AG09309 (cell line): ENCODE measurements at regions not wholly inside any gene's neighbourhood (a gene's known extent, or its start where the extent isn't known, plus 50 kb on each side); places are given as distances from the start of the nearest gene placed in this dataset.

Experiments
- DNase-seq: peaks from one replicate; pipeline ENCODE4 v3.0.0-alpha.2; 2010; ENCODE audit warnings: low read depth
- H3K4me3 ChIP-seq: 2 replicates; pipeline ENCODE4 v1.5.1; 2011; ENCODE audit warnings: mild to moderate bottlenecking, low read depth, low read length, moderate library complexity; ENCODE audit not compliant: control insufficient read depth
- TF ChIP-seq, protein P1 (sequence below): IDR thresholded peaks from 2 replicates; pipeline ENCODE4 v1.5.1; 2011; ENCODE audit warnings: mild to moderate bottlenecking, low read depth, low read length, inconsistent platforms; ENCODE audit not compliant: insufficient read depth, control insufficient read depth; ENCODE audit errors: missing control alignments

DNA sequence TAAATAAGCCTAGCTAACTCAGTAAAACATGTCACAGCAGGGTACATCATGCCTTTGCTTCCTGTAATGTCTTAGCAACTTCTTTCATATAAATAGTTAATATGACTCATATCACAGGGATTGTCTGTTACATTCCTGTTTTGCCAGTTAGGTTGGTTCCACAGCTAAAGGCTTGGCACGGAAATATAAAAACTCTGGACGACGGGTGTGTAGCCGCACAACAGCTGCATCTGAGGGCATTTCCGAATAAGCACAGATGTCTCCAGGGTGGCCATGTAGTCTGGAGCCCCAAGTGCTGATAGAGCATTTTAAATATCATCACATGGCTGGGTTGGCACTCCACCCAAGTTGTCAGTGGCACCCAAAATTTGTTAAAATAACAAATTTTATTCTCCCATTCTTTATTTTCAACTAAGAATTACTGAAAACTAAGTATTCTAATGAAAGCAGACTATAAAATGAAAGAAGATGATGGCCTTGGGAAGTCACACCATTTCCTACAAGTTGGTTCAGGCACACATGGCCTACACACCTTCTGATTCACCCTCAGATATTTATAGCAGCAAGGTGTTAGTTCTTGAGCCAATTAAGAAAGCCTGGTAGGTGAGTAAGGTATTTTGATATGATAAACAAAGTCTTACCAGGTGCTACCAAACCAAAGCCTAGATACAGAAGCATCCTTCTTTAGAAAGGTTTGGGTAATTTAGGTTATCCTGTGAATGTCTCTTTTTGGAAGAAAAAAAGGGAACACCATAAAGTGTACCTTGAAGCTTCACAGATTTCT, 61.8 kb upstream of the STK17B start:
- no peak overlapping the region for H3K4me3 ChIP-seq
- DNase-seq: peak; percentile 69
- TF ChIP-seq, protein P1, sequence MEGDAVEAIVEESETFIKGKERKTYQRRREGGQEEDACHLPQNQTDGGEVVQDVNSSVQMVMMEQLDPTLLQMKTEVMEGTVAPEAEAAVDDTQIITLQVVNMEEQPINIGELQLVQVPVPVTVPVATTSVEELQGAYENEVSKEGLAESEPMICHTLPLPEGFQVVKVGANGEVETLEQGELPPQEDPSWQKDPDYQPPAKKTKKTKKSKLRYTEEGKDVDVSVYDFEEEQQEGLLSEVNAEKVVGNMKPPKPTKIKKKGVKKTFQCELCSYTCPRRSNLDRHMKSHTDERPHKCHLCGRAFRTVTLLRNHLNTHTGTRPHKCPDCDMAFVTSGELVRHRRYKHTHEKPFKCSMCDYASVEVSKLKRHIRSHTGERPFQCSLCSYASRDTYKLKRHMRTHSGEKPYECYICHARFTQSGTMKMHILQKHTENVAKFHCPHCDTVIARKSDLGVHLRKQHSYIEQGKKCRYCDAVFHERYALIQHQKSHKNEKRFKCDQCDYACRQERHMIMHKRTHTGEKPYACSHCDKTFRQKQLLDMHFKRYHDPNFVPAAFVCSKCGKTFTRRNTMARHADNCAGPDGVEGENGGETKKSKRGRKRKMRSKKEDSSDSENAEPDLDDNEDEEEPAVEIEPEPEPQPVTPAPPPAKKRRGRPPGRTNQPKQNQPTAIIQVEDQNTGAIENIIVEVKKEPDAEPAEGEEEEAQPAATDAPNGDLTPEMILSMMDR: no peak

DNA sequence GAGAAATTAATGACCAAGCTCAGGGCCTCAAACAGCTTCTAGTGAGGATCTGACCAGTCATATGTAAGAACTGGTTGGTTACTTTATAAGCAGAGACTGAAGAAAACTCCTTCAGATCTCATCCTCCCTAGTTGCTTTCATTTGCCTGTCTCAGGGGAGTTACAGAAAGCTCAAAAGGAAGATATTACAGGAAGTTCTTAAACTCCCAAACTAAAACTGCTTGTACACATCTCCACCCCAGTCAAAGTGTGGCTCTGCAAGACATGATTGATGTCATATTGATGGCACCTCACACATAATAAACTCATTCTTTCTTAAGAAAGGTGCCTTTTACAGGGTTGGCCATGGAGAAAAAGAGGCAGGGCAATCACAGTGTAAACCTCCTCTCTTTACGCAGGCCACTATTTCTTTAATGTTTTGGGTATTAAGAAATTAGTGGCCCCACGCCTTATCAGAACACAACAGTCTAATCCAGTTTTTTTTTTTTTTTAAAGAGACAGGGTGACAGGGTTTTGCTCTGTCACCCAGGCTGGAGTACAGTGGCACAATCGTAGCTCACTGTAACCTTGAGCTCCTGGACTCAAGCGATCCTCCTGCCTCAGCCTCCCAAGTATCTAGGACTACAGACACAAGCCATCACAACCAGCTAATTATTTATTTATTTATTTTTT, 62.6 kb upstream of the STK17B start:
- TF ChIP-seq, protein P1: no peak
- H3K4me3 ChIP-seq: no peak overlapping the region
- no peak for DNase-seq

- TF ChIP-seq, protein P1: no peak
- DNase-seq: peak; percentile 72
- H3K4me3 ChIP-seq: no peak overlapping the region
These were observed 63.3 kb upstream of the STK17B start for GRCh38 chr2:196234672-196235071.

- TF ChIP-seq, protein P1: no peak
- H3K4me3 ChIP-seq: no peak overlapping the region
- no peak for DNase-seq
These were observed 67.5 kb upstream of the STK17B start for GRCh38 chr2:196238836-196239380.

DNA sequence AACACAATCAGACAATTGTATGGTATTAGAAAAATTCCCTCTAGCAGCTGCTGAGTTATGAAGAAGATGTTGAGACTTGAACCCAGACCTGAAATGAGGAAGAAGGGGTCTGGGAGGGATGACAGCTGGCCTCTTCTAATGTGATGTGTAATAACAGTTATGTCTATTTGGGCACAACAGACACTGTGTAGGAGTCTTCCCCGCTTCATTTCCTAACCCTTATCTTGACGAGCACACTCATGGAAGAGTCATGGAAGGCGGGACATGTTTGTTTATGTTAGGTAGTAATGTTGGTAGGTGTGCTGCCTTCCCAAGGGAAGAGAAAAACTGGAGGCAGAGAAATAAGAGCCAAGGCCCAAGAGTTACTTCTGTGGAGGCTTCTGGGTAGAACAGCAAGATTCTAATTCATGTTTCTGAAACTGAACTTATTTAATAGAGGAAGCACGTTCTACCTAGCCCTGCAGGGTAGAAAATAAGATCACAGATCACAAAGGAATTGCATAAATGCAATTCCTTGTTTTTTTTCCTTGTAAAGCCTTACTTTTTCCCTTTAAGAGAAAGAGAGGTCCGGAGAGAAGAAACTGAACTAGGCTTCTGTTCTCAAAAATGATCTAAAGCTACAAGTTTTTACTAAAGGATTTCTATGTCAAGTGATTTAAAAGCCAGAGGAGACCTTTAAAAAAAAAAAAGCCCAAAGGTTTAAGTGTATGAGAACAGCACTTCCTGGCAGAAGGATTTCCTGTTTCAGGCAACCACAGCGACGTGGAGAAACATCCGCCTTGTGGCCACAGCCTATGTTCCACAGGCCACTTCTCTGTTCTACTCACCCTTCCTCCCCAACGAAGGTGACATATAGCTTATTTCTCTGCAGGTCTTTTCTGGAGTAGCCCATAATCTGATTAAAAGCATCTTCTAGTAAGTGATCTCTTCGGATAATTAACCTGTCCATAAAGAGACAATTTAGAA, 68.5 kb upstream of the STK17B start:
- H3K4me3 ChIP-seq: no peak overlapping the region
- TF ChIP-seq, protein P1: peak; percentile 22
- DNase-seq: no peak

- H3K4me3 ChIP-seq: no peak overlapping the region
- no peak for DNase-seq
- TF ChIP-seq, protein P1: no peak
These were observed 69.8 kb upstream of the STK17B start for GRCh38 chr2:196241175-196241574.
